SK-N-SH treated with all-trans-retinoic acid at 6 μM for 48 hours (cell line): ENCODE measurements at regions not wholly inside any gene's neighbourhood (a gene's known extent, or its start where the extent isn't known, plus 50 kb on each side); places are given as distances from the start of the nearest gene placed in this dataset.

Source experiments
- CSRNP3 ChIP-seq: fragments of 250-450 bp; sonication (Bioruptor Pico); IDR thresholded peaks from 2 replicates; pipeline ENCODE4 v1.5.1; 2021; ENCODE audit warnings: mild to moderate bottlenecking, moderate library complexity
- PATZ1 ChIP-seq: fragments of 250-450 bp; sonication (Bioruptor Pico); IDR thresholded peaks from 2 replicates; pipeline ENCODE4 v1.8.0; 2020; ENCODE audit warnings: mild to moderate bottlenecking, moderate library complexity, borderline replicate concordance
- TSHZ2 ChIP-seq: fragments of 250-450 bp; sonication (Bioruptor Pico); IDR thresholded peaks from 2 replicates; pipeline ENCODE4 v1.5.0; 2020; ENCODE audit warnings: mild to moderate bottlenecking, moderate library complexity
- ZFP3 ChIP-seq: fragments of 250-450 bp; sonication (Bioruptor Pico); IDR thresholded peaks from 2 replicates; pipeline ENCODE4 v1.5.0; 2020; ENCODE audit warnings: mild to moderate bottlenecking, moderate library complexity

- TF ChIP-seq CSRNP3 (CRISPR knock-in tag) (no peak), TSHZ2 (CRISPR knock-in tag) (no peak), ZFP3 (no peak), PATZ1 (CRISPR knock-in tag) (no peak)
Observed at GRCh38 chr10:78272329-78272728, 238.7 kb downstream of the RPS24 start.
